DND-41 (cell line): ENCODE measurements at regions not wholly inside any gene's neighbourhood (a gene's known extent, or its start where the extent isn't known, plus 50 kb on each side); places are given as distances from the start of the nearest gene placed in this dataset.

ENCODE experiments used
- CTCF ChIP-seq: IDR thresholded peaks from 2 replicates; pipeline ENCODE4 v1.5.1; 2012; ENCODE audit warnings: borderline replicate concordance, low read length, moderate library complexity, mild to moderate bottlenecking; ENCODE audit not compliant: poor library complexity, severe bottlenecking; ENCODE audit errors: extremely low read depth
- EZH2 ChIP-seq: IDR thresholded peaks from 3 replicates; pipeline ENCODE4 v1.6.1; 2012; ENCODE audit warnings: borderline replicate concordance, low read depth, mild to moderate bottlenecking, moderate library complexity, low read length, inconsistent platforms; ENCODE audit not compliant: severe bottlenecking

- TF ChIP-seq CTCF, result no peak
- TF ChIP-seq EZH2, result no peak
Observed at GRCh38 chr13:73419186-73419585, 360.4 kb downstream of the KLF5 start.
